Astrocyte of the hippocampus (primary cell): ENCODE measurements at regions not wholly inside any gene's neighbourhood (a gene's known extent, or its start where the extent isn't known, plus 50 kb on each side); places are given as distances from the start of the nearest gene placed in this dataset.
"Not testable (repeated sequence)": the region's sequence is repeated elsewhere in the genome, so short reads cannot be mapped to it uniquely, and the experiment has no call there.

Source experiments
- DNase-seq: peaks from one replicate; pipeline ENCODE4 v3.0.0; 2011; ENCODE audit warnings: low read depth, low spot score

DNA sequence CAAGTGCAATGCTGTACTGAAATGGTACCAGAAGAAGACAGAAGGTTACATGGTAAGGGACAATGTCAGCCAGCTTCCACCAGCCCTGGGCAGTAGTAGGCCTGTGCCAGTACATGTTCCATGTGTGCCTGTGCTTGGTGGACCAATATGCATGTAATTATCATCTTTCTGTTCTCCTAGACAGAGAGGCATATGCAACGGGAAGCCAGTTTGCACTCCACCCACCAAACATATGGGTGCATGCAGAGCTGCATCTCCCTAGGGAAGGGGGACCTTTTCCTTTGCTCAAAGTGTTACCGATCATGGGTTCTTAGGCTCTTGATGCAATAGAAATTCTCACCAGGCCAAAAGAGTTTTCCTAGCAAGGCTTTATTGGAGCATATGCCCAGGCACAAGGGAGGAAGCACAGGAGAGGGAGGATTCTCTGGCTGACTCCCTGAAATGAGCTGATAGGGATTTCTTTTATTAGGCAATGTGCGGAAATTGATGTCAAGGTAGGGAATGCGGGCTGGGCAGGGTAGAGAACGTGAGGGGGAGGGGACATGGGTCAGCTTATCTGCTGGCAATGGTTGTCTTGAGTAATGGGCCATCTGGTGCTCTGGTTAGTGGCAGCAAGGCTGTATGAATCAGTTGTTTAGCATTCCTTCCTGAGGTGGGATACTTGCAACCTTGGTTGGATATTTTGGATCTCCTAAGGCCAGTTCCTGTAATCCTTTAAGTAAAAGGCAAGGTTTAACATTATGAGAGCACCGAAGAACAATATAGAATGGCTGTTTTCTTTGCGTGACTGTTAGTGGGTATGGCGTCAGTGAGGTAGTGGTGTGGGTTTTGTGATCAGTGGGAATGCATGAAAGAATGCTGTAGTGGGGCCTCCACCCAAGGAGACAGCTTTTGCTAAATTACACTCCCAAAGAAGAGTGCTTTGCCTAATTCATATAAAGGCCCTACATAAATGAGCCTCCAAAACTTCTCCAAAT lies 102.5 kb downstream of the CDRT15L2 start:
- not testable (repeated sequence) for DNase-seq

GRCh38 chr17:20683651-20684229 lies 104.2 kb downstream of the CDRT15L2 start:
- not testable (repeated sequence) for DNase-seq

DNA sequence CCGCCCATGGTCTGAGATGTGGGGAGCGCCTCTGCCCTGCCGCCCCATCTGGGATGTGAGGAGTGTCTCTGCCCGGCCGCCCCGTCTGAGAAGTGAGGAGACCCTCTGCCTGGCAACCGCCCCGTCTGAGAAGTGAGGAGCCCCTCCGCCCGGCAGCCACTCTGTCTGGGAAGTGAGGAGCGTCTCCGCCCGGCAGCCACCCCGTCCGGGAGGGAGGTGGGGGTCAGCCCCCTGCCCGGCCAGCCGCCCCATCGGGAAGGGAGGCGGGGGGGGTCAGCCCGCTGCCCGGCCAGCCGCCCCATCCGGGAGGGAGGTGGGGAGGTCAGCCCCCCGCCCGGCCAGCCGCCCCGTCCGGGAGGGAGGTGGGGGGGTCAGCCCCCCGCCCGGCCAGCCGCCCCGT lies 105.5 kb downstream of the CDRT15L2 start:
- not testable (repeated sequence) for DNase-seq

DNA sequence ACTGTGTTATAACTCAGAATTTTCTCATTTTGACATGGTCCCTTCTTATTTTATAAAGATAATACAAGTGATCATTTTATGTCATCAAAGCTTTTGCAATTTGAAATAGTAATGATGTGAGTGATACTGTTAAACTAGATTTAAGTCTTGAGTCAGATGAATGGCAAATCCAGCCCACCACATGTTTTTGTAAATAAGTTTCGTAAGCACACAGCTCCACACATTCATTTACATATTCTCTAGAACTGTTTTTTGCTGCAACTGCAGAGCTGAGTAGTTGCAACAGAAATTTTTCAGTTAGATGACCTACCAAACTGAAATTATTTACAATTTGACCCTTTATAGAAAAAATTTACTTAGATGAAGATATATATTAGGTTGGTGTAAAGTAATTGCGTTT lies 108.1 kb downstream of the CDRT15L2 start:
- not testable (repeated sequence) for DNase-seq

GRCh38 chr17:20689170-20689749 lies 109.7 kb downstream of the CDRT15L2 start:
- not testable (repeated sequence) for DNase-seq

DNA sequence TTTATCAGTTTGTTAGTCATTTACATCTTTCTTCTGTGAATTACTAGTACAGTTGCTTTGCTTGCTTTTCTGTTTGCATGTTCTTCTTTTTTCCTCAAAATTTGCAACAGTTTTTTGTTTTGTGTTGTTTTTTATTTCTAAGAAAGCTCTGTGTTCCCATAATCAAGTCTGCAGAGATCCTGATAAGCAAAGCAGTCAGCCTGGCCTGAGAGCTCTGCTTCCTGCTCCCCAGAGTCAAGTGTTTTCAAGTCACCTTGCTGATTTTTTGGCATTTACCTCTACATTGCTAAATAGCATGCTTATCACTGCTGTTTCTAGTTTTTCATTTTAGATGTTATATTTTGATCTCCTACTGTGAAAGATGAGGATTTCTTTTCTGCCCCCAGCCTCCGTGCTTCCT lies 113.2 kb downstream of the CDRT15L2 start:
- not testable (repeated sequence) for DNase-seq

DNA sequence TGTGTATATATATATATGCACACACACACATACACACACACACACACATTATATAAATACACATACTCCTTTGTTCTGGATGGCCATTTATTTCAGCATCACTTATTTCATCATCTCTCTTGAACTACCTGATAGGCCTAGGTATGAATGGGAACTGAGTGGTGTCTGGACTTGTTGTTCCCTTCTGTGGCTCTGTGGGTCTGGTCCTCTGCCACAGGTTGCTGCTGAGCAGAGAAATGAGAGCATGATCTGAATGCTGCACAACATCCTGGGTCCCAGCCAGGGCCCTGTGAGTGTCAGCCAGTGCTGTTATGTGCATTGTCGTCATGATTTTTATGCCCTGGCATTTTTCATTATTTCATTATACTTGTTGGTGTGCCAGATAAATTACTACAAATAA lies 116.3 kb downstream of the CDRT15L2 start:
- DNase-seq = peak; percentile 6

DNA sequence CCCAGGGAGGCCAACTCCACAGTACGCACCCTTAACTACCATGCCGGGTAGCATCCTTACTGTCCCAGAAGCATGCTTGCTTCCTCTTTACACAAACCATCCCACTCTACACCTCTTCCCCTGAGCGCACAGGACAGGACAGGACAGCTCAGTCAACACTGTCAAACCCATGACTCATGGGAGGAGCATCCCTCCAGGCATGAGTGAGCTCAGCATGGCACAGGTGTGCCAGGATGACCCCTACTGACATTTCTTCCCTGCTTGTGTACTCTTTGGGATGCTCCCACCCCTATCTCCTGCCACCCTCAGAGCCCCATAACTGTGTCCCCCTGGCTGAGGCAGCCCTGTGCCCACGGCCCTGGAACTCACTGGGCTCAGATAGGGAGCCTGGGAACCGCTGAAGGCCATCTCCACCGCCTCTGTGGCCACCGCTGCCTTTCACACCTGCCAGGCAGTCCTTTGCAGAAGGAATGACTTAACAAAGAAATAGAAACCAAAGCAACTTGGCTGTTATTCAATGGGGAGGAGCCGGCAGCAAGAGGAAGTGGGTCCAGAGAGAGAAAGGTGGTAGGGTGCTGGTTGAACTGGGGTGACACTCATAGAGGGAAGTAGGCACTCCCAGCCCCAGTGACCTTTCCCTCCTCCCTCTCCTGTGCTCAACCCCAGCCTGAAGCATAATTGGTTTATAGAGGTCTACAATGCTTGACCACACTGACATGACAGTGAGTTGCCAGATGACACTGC lies 119.1 kb downstream of the CDRT15L2 start:
- DNase-seq = not testable (repeated sequence)

- peak; percentile 26 for DNase-seq
These were observed 121.0 kb downstream of the CDRT15L2 start for GRCh38 chr17:20700528-20700927.

- not testable (repeated sequence) for DNase-seq
These were observed 121.8 kb downstream of the CDRT15L2 start for GRCh38 chr17:20701366-20701765.

DNA sequence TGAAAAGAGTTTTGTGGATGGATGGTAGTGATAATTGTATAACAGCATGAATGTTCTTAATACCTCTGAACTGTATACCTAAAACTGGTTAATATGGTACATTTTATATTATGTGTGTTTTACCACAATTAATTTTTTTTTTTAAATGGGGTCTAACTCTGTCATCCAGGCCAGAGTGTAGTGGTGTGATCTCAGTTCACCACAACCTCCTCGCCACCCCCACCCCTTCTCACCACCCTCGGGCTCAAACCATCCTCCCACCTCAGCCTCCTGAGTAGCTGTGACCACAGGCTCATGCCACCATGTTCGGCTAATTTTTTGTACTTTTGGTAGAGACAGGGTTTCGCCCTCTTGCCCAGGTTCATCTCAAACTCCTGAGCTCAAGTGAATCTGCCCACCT lies 123.2 kb downstream of the CDRT15L2 start:
- no peak for DNase-seq

GRCh38 chr17:20703781-20704180 lies 124.3 kb downstream of the CDRT15L2 start:
- no peak for DNase-seq

DNA sequence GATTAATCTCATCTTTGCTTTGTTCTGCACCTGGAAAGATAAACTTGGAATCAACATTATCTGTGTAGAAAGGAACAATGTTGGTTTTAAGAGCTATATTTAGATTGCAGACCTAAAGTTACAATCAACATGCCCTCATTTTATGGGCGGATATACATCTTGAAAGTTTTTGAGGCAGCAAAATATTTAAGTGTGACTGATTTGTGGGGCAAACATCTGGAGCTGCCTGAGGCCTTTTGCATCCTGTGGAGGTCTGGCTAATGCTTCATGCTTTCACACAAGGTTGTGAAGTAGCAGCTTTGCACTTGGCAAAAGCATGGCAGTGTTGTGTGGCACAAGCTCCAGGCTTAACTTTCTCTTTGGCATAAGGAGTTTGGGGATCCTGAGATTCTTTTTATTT lies 125.7 kb downstream of the CDRT15L2 start:
- DNase-seq = not testable (repeated sequence)

DNA sequence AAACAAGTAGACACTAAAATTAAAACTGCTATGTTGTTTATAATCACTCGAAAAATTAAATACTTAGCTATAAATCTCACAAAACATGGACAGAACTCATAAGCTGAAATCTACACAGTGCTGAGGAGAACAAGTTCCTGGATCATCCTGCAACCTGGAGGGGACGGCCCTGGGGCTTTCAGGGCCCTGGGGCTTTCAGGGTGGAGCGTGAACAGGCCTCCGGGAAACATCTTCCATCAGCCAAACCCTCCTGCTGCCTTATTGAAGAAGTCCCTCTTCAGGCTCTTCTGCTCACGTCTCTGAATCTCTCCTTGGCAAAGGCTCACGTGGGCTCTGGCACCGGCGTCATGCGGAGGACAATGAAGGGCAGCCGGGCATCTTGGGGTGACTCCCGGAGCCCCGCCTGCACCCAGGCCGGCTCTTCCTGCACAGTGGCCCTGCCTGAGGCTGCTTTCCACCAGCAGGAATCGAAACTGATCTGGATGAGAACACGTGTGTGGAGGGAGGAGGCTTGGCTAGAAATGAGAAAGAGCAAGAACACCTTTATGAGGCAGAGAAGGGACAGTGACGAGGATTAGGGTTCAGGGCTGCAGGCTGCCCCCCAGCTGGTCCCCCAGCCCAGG lies 127.3 kb downstream of the CDRT15L2 start:
- no peak for DNase-seq

- DNase-seq = not testable (repeated sequence)
These were observed 129.3 kb downstream of the CDRT15L2 start for GRCh38 chr17:20708821-20709220.

DNA sequence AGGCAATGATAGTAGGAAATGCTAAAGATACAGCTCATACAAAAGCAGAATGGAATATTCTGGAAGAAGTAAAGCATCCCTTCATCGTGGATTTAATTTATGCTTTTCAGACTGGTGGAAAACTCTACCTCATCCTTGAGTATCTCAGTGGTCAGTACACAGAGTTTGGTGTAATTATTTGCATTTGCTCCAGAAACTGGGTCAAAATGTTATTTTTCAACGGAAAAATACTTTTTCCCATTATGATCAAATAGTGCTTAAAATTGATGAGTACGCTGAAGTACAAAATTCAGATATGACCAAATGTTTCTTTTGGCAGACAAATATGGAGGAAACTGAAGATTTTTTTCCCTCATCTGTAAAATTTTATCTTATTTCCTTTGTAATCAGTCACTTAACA lies 137.0 kb downstream of the CDRT15L2 start:
- not testable (repeated sequence) for DNase-seq

- no peak for DNase-seq
These were observed 141.6 kb downstream of the CDRT15L2 start for GRCh38 chr17:20721171-20721570.

GRCh38 chr17:20724391-20724790 lies 144.9 kb downstream of the CDRT15L2 start:
- not testable (repeated sequence) for DNase-seq

DNA sequence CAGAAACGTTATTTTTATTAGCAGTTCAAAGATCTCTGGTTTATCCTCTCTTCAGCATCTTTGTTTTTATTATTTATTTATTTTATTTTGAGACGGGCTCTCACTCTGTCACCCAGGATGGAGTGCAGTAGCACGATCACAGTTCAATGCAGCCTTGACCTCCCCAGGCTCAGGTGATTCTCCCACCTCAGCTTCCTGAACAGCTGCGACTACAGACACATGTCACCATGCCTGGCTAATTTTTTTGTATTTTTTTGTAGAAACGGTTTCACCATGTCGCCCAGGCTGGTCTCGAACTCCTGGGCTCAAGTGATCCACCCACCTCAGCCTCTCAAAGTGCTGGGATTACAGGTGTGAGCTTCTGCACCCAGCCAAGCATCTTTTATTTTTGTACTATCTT lies 147.7 kb downstream of the CDRT15L2 start:
- not testable (repeated sequence) for DNase-seq

DNA sequence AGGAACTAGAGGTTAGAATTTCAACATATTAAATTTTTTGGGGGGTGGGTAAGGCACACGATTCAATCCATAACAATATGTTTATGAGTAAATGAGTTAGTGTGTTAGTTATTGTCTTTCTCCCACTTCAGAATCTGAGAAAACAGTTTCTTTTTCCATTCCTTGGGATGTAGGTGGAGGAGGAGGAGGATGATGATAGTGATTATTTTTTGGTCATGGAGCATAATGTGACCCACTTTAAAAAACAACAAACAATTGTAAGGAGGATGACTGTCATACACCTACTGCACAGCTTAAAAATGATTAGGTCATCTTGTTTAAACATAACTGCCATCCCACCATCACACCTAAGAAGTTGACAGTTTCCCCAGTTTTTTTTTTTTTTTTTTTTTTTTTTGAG lies 148.7 kb downstream of the CDRT15L2 start:
- DNase-seq = no peak

DNA sequence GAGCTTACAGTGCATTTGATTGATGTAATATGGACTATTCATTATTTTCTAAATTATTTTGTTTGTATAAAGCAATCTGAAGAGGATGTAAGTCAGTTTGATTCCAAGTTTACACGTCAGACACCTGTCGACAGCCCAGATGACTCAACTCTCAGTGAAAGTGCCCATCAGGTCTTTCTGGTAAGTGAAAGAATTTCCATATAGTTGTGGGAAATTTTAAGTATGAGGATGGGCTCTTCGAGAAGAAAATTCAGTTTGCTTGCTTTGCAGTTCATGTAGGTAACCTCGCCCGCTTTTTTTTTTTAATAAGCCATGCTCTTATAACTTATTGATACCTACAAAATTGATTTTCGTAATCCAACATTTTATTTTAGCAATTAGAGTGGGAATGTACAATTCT lies 151.6 kb downstream of the CDRT15L2 start:
- not testable (repeated sequence) for DNase-seq
